Smooth muscle cell (in vitro differentiated cells): ENCODE measurements at regions not wholly inside any gene's neighbourhood (a gene's known extent, or its start where the extent isn't known, plus 50 kb on each side); places are given as distances from the start of the nearest gene placed in this dataset.

Experiments used
- DNase-seq: peaks from one replicate; lab custom pipeline; 2025; ENCODE audit not compliant: unreplicated experiment; lab: John Stamatoyannopoulos, UW
- H2AFZ ChIP-seq: fragments of 200-600 bp; sonication (generic); 2 replicates; pipeline ENCODE4 v1.6.0; 2016; ENCODE audit warnings: antibody characterized with exemption, low read depth, mild to moderate bottlenecking
- H3F3A ChIP-seq: fragments of 200-600 bp; sonication (generic); 2 replicates; pipeline ENCODE4 v1.6.0; 2017; ENCODE audit warnings: antibody characterized with exemption, low read depth
- H3K27ac ChIP-seq: fragments of 200-600 bp; sonication (generic); 2 replicates; pipeline ENCODE4 v1.5.1; 2016; ENCODE audit warnings: low read depth, mild to moderate bottlenecking
- H3K27me3 ChIP-seq: fragments of 200-600 bp; sonication (generic); 2 replicates; pipeline ENCODE4 v1.6.1; 2016; ENCODE audit warnings: low read depth, mild to moderate bottlenecking
- H3K36me3 ChIP-seq: fragments of 200-600 bp; sonication (generic); 2 replicates; pipeline ENCODE4 v1.5.1; 2016; ENCODE audit warnings: low read depth
- H3K4me1 ChIP-seq: fragments of 200-600 bp; sonication (generic); 2 replicates; pipeline ENCODE4 v1.5.1; 2016; ENCODE audit warnings: low read depth
- H3K4me2 ChIP-seq: fragments of 200-600 bp; sonication (generic); 2 replicates; pipeline ENCODE4 v1.6.0; 2016; ENCODE audit warnings: mild to moderate bottlenecking
- H3K4me3 ChIP-seq: fragments of 200-600 bp; sonication (generic); 2 replicates; pipeline ENCODE4 v1.5.1; 2016; ENCODE audit warnings: mild to moderate bottlenecking
- H3K79me2 ChIP-seq: fragments of 200-600 bp; sonication (generic); 2 replicates; pipeline ENCODE4 v1.6.0; 2016; ENCODE audit warnings: low read depth, mild to moderate bottlenecking
- H3K9ac ChIP-seq: fragments of 200-600 bp; sonication (generic); 2 replicates; pipeline ENCODE4 v1.6.0; 2016; ENCODE audit warnings: low read depth
- H3K9me3 ChIP-seq: fragments of 200-600 bp; sonication (generic); replicated peaks from 2 replicates; pipeline ENCODE4 v1.5.1; 2016; ENCODE audit warnings: low read depth
- H4K20me1 ChIP-seq: fragments of 200-600 bp; sonication (generic); 2 replicates; pipeline ENCODE4 v1.6.0; 2016; ENCODE audit warnings: low read depth
- CTCF ChIP-seq: fragments of 200-600 bp; sonication (generic); IDR thresholded peaks from 2 replicates; pipeline ENCODE4 v1.5.1; 2017; ENCODE audit warnings: borderline replicate concordance, mild to moderate bottlenecking, antibody characterized with exemption; ENCODE audit not compliant: insufficient read depth, poor library complexity, severe bottlenecking
- WGBS: methylation state at CpG from one replicate; pipeline ENCODE4 v1.1.7; 2016; ENCODE audit warnings: low lambda C conversion rate; 5-methylcytosine and 5-hydroxymethylcytosine counted together

- Histone ChIP-seq H3K9me3 (no peaks in the 10 kb centered on the region), H3K4me3 (no peak overlapping the region), H3K27ac (no peak overlapping the region), H3K4me2 (no peak overlapping the region), H3K36me3 (no peaks in the 10 kb centered on the region), H3K9ac (no peak overlapping the region), H3K27me3 (peaks cover 11% of the 10 kb centered on the region), H2AFZ (no peak overlapping the region), H3K4me1 (peaks cover 1% of the 10 kb centered on the region), H4K20me1 (no peaks in the 10 kb centered on the region), H3F3A (no peaks in the 10 kb centered on the region), H3K79me2 (no peaks in the 10 kb centered on the region)
- DNase-seq, result no peak
- 92% methylated on average over 12 of the region's 12 CpGs for WGBS
- TF ChIP-seq CTCF, result no peak
Measured at GRCh38 chr19:30645946-30646577, 273.9 kb downstream of the ZNF536 start.

GRCh38 chr19:30640252-30640965 lies 268.2 kb downstream of the ZNF536 start:
- no peaks in the 10 kb centered on the region for H3K9me3 ChIP-seq
- H2AFZ ChIP-seq, result no peak overlapping the region
- H3K4me1 ChIP-seq, result no peaks in the 10 kb centered on the region
- no peak for DNase-seq
- H3K36me3 ChIP-seq, result no peaks in the 10 kb centered on the region
- no peak overlapping the region for H3K9ac ChIP-seq
- H3K27me3 ChIP-seq, result no peaks in the 10 kb centered on the region
- 81% methylated on average over 8 of the region's 8 CpGs for WGBS
- H3F3A ChIP-seq, result no peaks in the 10 kb centered on the region
- no peaks in the 10 kb centered on the region for H4K20me1 ChIP-seq
- H3K4me2 ChIP-seq, result no peak overlapping the region
- H3K4me3 ChIP-seq, result no peak overlapping the region
- H3K27ac ChIP-seq, result no peak overlapping the region
- no peak for TF ChIP-seq CTCF
- no peaks in the 10 kb centered on the region for H3K79me2 ChIP-seq

- Histone ChIP-seq H4K20me1 (no peaks in the 10 kb centered on the region), H3K4me1 (no peaks in the 10 kb centered on the region), H3K79me2 (no peaks in the 10 kb centered on the region), H3K36me3 (no peaks in the 10 kb centered on the region), H3F3A (no peaks in the 10 kb centered on the region), H3K9ac (no peak overlapping the region), H3K9me3 (no peaks in the 10 kb centered on the region), H2AFZ (no peak overlapping the region), H3K27ac (no peak overlapping the region), H3K4me3 (no peak overlapping the region), H3K27me3 (no peaks in the 10 kb centered on the region), H3K4me2 (no peak overlapping the region)
- DNase-seq, result no peak
- whole genome bisulfite sequencing, result 92% methylated on average over 4 of the region's 4 CpGs
- TF ChIP-seq CTCF, result no peak
Measured at GRCh38 chr19:30638889-30639288, 266.7 kb downstream of the ZNF536 start.

GRCh38 chr19:30637926-30638325 lies 265.7 kb downstream of the ZNF536 start:
- WGBS, result 68% methylated on average over 2 of the region's 2 CpGs
- Histone ChIP-seq H2AFZ (no peak overlapping the region), H3K36me3 (no peaks in the 10 kb centered on the region)

More at GRCh38 chr19:30637926-30638325, 265.7 kb downstream of the ZNF536 start:
- Histone ChIP-seq H3K27ac (no peak overlapping the region), H3K9ac (no peak overlapping the region), H4K20me1 (no peaks in the 10 kb centered on the region), H3K4me3 (no peak overlapping the region), H3K4me2 (no peak overlapping the region), H3K27me3 (no peaks in the 10 kb centered on the region), H3K9me3 (no peaks in the 10 kb centered on the region), H3K79me2 (no peaks in the 10 kb centered on the region), H3F3A (no peaks in the 10 kb centered on the region), H3K4me1 (no peaks in the 10 kb centered on the region)
- DNase-seq, result no peak
- TF ChIP-seq CTCF, result no peak
